ENCODE measurements at regions not wholly inside any gene's neighbourhood (a gene's known extent, or its start where the extent isn't known, plus 50 kb on each side); places are given as distances from the start of the nearest gene placed in this dataset.
"Not testable (repeated sequence)": the region's sequence is repeated elsewhere in the genome, so short reads cannot be mapped to it uniquely, and the experiment has no call there.

GRCh38 chr6:19976411-19977129 lies 139.4 kb downstream of the ID4 start:
- DNase-seq: no peak

- no peak for DNase-seq
Measured at GRCh38 chr6:19979059-19979458, 141.9 kb downstream of the ID4 start.

- no peak for DNase-seq
Measured at GRCh38 chr6:19979986-19980385, 142.8 kb downstream of the ID4 start.

GRCh38 chr6:19983374-19983773 lies 146.2 kb downstream of the ID4 start:
- DNase-seq: no peak

GRCh38 chr6:19986691-19987438 lies 149.7 kb downstream of the ID4 start:
- no peak for DNase-seq

GRCh38 chr6:19988555-19988954 lies 151.4 kb downstream of the ID4 start:
- peak; percentile 56 for DNase-seq

- DNase-seq: no peak
Measured at GRCh38 chr6:19991176-19991575, 154.0 kb downstream of the ID4 start.

GRCh38 chr6:19994909-19995308 lies 157.7 kb downstream of the ID4 start:
- no peak for DNase-seq

GRCh38 chr6:19995575-19996257 lies 158.5 kb downstream of the ID4 start:
- no peak for DNase-seq

- no peak for DNase-seq
Measured at GRCh38 chr6:19997104-19997503, 159.9 kb downstream of the ID4 start.

- no peak for DNase-seq
Measured at GRCh38 chr6:19998541-19998940, 161.4 kb downstream of the ID4 start.

GRCh38 chr6:19999319-20000191 lies 162.4 kb downstream of the ID4 start:
- DNase-seq: no peak

GRCh38 chr6:20001286-20001685 lies 164.1 kb downstream of the ID4 start:
- DNase-seq: no peak

GRCh38 chr6:20006037-20006436 lies 168.9 kb downstream of the ID4 start:
- no peak for DNase-seq

GRCh38 chr6:20008131-20008530 lies 171.0 kb downstream of the ID4 start:
- no peak for DNase-seq

- no peak for DNase-seq
Measured at GRCh38 chr6:20013066-20013861, 176.1 kb downstream of the ID4 start.

GRCh38 chr6:20014508-20014907 lies 177.3 kb downstream of the ID4 start:
- no peak for DNase-seq

- no peak for DNase-seq
Measured at GRCh38 chr6:20020526-20020925, 183.4 kb downstream of the ID4 start.

- no peak for DNase-seq
Measured at GRCh38 chr6:20021795-20022194, 184.6 kb downstream of the ID4 start.

- DNase-seq: not testable (repeated sequence)
Measured at GRCh38 chr6:20023549-20024315, 186.6 kb downstream of the ID4 start.

GRCh38 chr6:20024316-20024673 lies 187.1 kb downstream of the ID4 start:
- DNase-seq: no peak

Data from tongue (tissue), 1 donor.